Fibroblast of the aortic adventitia (primary cell): ENCODE measurements at regions not wholly inside any gene's neighbourhood (a gene's known extent, or its start where the extent isn't known, plus 50 kb on each side); places are given as distances from the start of the nearest gene placed in this dataset.

ENCODE experiments used
- DNase-seq: peaks from one replicate; pipeline ENCODE4 v3.0.0-alpha.2; 2010; ENCODE audit warnings: low read depth
- H3K4me3 ChIP-seq: 2 replicates; pipeline ENCODE4 v1.5.1; 2011; ENCODE audit warnings: low read depth, mild to moderate bottlenecking, control low read depth, low read length, moderate library complexity
- CTCF ChIP-seq: IDR thresholded peaks from 2 replicates; pipeline ENCODE4 v1.5.1; 2011; ENCODE audit warnings: mild to moderate bottlenecking, low read length, control low read depth, inconsistent platforms; ENCODE audit not compliant: insufficient read depth

- no peak for TF ChIP-seq CTCF
- no peak overlapping the region for H3K4me3 ChIP-seq
- DNase-seq = no peak
Observed at GRCh38 chr6:81633391-81633790, 119.1 kb downstream of the TENT5A start.

GRCh38 chr6:81630719-81631118 lies 121.8 kb downstream of the TENT5A start:
- no peak overlapping the region for H3K4me3 ChIP-seq
- TF ChIP-seq CTCF = no peak
- DNase-seq = no peak

- DNase-seq = peak; percentile 33
- no peak for TF ChIP-seq CTCF
Observed at GRCh38 chr6:81625216-81625615, 127.3 kb downstream of the TENT5A start.

GRCh38 chr6:81624453-81624852 lies 128.0 kb downstream of the TENT5A start:
- no peak for TF ChIP-seq CTCF
- no peak overlapping the region for H3K4me3 ChIP-seq
- DNase-seq = no peak

More at GRCh38 chr6:81625216-81625615, 127.3 kb downstream of the TENT5A start:
- H3K4me3 ChIP-seq = no peak overlapping the region

GRCh38 chr6:81623106-81623759 lies 129.2 kb downstream of the TENT5A start:
- no peak for TF ChIP-seq CTCF
- H3K4me3 ChIP-seq = no peak overlapping the region
- DNase-seq = peak; percentile 16

- no peak overlapping the region for H3K4me3 ChIP-seq
- TF ChIP-seq CTCF = no peak
- no peak for DNase-seq
Observed at GRCh38 chr6:81621816-81622395, 130.6 kb downstream of the TENT5A start.
